Ascending aorta (tissue), 2 donors: ENCODE measurements at regions not wholly inside any gene's neighbourhood (a gene's known extent, or its start where the extent isn't known, plus 50 kb on each side); places are given as distances from the start of the nearest gene placed in this dataset.

Source experiments
- DNase-seq, 2 donors: peaks; one replicate each; pipeline ENCODE4 v3.0.0-alpha.2; 2019; ENCODE audit warnings: low spot score in 2 of 2
- H3K27ac ChIP-seq, 2 donors: fragments of 200-600 bp; sonication (generic); one replicate each; pipeline ENCODE4 v1.5.1; 2016 to 2017; ENCODE audit warnings: mild to moderate bottlenecking in 1 of 2
- H3K27me3 ChIP-seq: fragments of 200-600 bp; sonication (generic); one replicate; pipeline ENCODE4 v1.5.1; 2017
- H3K36me3 ChIP-seq, 2 donors: fragments of 200-600 bp; sonication (generic); one replicate each; pipeline ENCODE4 v1.5.1; 2016
- H3K4me1 ChIP-seq, 2 donors: fragments of 200-600 bp; sonication (generic); one replicate each; pipeline ENCODE4 v1.5.1; 2016 to 2017; ENCODE audit warnings: mild to moderate bottlenecking in 1 of 2
- H3K4me3 ChIP-seq, 2 donors: fragments of 200-600 bp; sonication (generic); one replicate each; pipeline ENCODE4 v1.5.1; 2016 to 2017; ENCODE audit warnings: mild to moderate bottlenecking in 1 of 2
- H3K9me3 ChIP-seq, 2 donors: fragments of 200-600 bp; sonication (generic); one replicate each; pipeline ENCODE4 v1.5.1; 2016
- CTCF ChIP-seq, 3 experiments: fragments of 200-600 bp in 2 of 3; fragments of 450-650 bp in 1 of 3; sonication (generic) in 2 of 3; IDR thresholded peaks; one replicate each; pipeline ENCODE4 v1.5.1; 2016 to 2019; ENCODE audit warnings: antibody characterized with exemption in 3 of 3, mild to moderate bottlenecking in 1 of 3, moderate library complexity in 1 of 3
- intact Hi-C: fragments of 100-400 bp; cut with DNase I; formaldehyde crosslinking; loops from one replicate; pipeline ENCODE4 v1.15.1; 2023

- intact Hi-C loops: no loop called here
These were observed 466.5 kb upstream of the GJE1 start for GRCh38 chr6:141666187-141666586.

GRCh38 chr6:141664744-141665143 is 468.0 kb upstream of the GJE1 start:
- DNase-seq: no peak
- Histone ChIP-seq H3K27ac (no peak overlapping the region), H3K9me3 (no peaks in the 10 kb centered on the region), H3K27me3 (no peaks in the 10 kb centered on the region), H3K36me3 (no peaks in the 10 kb centered on the region), H3K4me1 (no peaks in the 10 kb centered on the region), H3K4me3 (no peak overlapping the region)
- no peak for TF ChIP-seq CTCF (IDR thresholded peaks at IDR 0.05)
- intact Hi-C loops: no loop called here

More at GRCh38 chr6:141666187-141666586, 466.5 kb upstream of the GJE1 start:
- H3K4me1 ChIP-seq: no peaks in the 10 kb centered on the region
- no peak overlapping the region for H3K4me3 ChIP-seq
- no peak for TF ChIP-seq CTCF (IDR thresholded peaks at IDR 0.05)
- H3K9me3 ChIP-seq: no peaks in the 10 kb centered on the region
- no peak overlapping the region for H3K27ac ChIP-seq
- no peaks in the 10 kb centered on the region for H3K36me3 ChIP-seq
- H3K27me3 ChIP-seq: no peaks in the 10 kb centered on the region
- DNase-seq: no peak

DNA sequence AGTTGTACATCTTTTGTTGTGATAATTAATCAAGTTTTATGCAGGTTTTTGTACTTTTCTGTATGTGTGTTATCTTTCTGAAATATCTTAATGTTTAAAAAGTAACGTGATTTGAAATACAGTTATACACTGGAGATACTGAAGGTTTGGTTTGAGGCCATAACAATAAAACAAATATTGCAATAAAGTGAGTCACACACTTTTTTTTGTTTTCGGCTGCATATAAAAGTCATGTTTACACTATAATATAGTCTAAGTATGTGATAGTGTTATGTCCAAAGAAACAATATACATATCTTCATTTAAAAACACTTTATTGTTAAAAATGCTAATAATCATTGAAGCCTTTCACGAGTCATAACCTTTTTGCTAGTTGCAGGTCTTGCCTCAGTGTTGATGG is 473.1 kb upstream of the GJE1 start:
- intact Hi-C loops: no loop called here
- no peak for TF ChIP-seq CTCF (IDR thresholded peaks at IDR 0.05)
- H3K27me3 ChIP-seq: no peaks in the 10 kb centered on the region
- H3K4me1 ChIP-seq: no peaks in the 10 kb centered on the region
- H3K36me3 ChIP-seq: no peaks in the 10 kb centered on the region
- no peak for DNase-seq
- no peak overlapping the region for H3K4me3 ChIP-seq
- no peaks in the 10 kb centered on the region for H3K9me3 ChIP-seq
- no peak overlapping the region for H3K27ac ChIP-seq

GRCh38 chr6:141658696-141659095 is 474.0 kb upstream of the GJE1 start:
- Histone ChIP-seq H3K4me1 (no peaks in the 10 kb centered on the region), H3K9me3 (no peaks in the 10 kb centered on the region), H3K27me3 (no peaks in the 10 kb centered on the region), H3K36me3 (no peaks in the 10 kb centered on the region), H3K4me3 (no peak overlapping the region), H3K27ac (no peak overlapping the region)
- intact Hi-C loops: no loop called here
- DNase-seq: no peak
- no peak for TF ChIP-seq CTCF (IDR thresholded peaks at IDR 0.05)

- Histone ChIP-seq H3K4me1 (no peaks in the 10 kb centered on the region), H3K27me3 (no peaks in the 10 kb centered on the region), H3K4me3 (no peak overlapping the region), H3K36me3 (no peaks in the 10 kb centered on the region), H3K9me3 (no peaks in the 10 kb centered on the region), H3K27ac (no peak overlapping the region)
- intact Hi-C loops: no loop called here
- no peak for TF ChIP-seq CTCF (IDR thresholded peaks at IDR 0.05)
- DNase-seq: no peak
These were observed 474.9 kb upstream of the GJE1 start for GRCh38 chr6:141657812-141658211.

DNA sequence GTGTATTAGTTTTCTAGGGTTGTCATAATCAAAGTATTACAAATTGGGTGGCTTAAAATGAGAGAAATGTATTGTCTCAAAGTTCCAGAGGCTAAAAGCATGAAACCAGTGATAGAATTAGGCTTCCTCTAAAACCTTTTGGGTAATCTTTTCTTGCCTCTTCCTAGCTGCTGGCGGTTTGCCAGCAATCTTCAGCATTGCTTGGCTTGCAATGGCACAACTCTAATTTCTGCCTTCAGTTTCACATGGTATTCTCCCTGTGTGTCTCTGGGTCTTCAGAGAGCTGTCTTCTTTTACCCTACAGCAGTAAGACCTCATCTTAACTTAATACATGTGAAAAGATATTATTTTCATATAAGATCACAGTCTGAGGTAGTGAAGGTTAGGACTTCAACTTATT is 479.1 kb upstream of the GJE1 start:
- H3K27ac ChIP-seq: no peak overlapping the region
- H3K4me3 ChIP-seq: no peak overlapping the region
- no peak for DNase-seq
- H3K9me3 ChIP-seq: no peaks in the 10 kb centered on the region
- no peaks in the 10 kb centered on the region for H3K4me1 ChIP-seq
- no peaks in the 10 kb centered on the region for H3K36me3 ChIP-seq
- TF ChIP-seq CTCF (IDR thresholded peaks at IDR 0.05): no peak
- intact Hi-C loops: no loop called here
- H3K27me3 ChIP-seq: no peaks in the 10 kb centered on the region
